NT2/D1 (cell line): ENCODE measurements at regions not wholly inside any gene's neighbourhood (a gene's known extent, or its start where the extent isn't known, plus 50 kb on each side); places are given as distances from the start of the nearest gene placed in this dataset.

Experiments
- SUZ12 ChIP-seq: IDR thresholded peaks from 2 replicates; pipeline ENCODE4 v1.6.1; 2011; ENCODE audit not compliant: insufficient read length, insufficient read depth; ENCODE audit errors: extremely low read depth
- ZNF274 ChIP-seq: IDR thresholded peaks from 2 replicates; pipeline ENCODE4 v1.6.1; 2011; ENCODE audit warnings: mild to moderate bottlenecking, low read depth, low read length

- TF ChIP-seq SUZ12, result no peak
- no peak for TF ChIP-seq ZNF274
These were observed 243.5 kb upstream of the NRIP1 start for GRCh38 chr21:15308333-15308732.
